GM12878 (cell line): ENCODE measurements at regions not wholly inside any gene's neighbourhood (a gene's known extent, or its start where the extent isn't known, plus 50 kb on each side); places are given as distances from the start of the nearest gene placed in this dataset.

Experiments
- ATAC-seq: fragments of 200-7000 bp; cut with Tn5 transposase; 3 replicates; pipeline ENCODE4 v1.9.1; 2020; ENCODE audit warnings: mild to moderate bottlenecking, moderate library complexity
- BruUV-seq: library from RNA; stranded (reverse); fragments of 400-500 nt; replicated peaks from 2 replicates; lab custom pipeline; 2021; lab: Mats Ljungman, UMichigan
- CTCF ChIA-PET: fragments of 300-600 bp; sonication (Branson Sonifier 250); formaldehyde crosslinking; extraction: SDS; loops from one replicate; lab custom pipeline; 2021; ENCODE audit warnings: inconsistent platforms; lab: Yijun Ruan, JAX
- POLR2A ChIA-PET: fragments of 350-600 bp; formaldehyde crosslinking; extraction: SDS; loops from one replicate; lab custom pipeline; 2021; ENCODE audit warnings: inconsistent platforms; lab: Charles Lee
- RAD21 ChIA-PET: fragments of 300-600 bp; sonication (Branson Sonifier 250); formaldehyde crosslinking; loops from one replicate; lab custom pipeline; 2023; ENCODE audit warnings: antibody characterized with exemption; ENCODE audit not compliant: unreplicated experiment; lab: Charles Lee
- SMC1A ChIA-PET: fragments of 300-600 bp; sonication (Branson Sonifier 250); formaldehyde crosslinking; loops from one replicate; lab custom pipeline; 2023; ENCODE audit not compliant: unreplicated experiment, uncharacterized antibody; lab: Charles Lee
- DNase-seq: peaks from one replicate; pipeline ENCODE4 v3.0.0-alpha.2; 2011; ENCODE audit warnings: low read depth, low spot score
- FAIRE-seq: peaks from 3 replicates; lab custom pipeline; 2011; peaks lifted over from hg19 to GRCh38; lab: Jason Lieb, UNC
- H2AFZ ChIP-seq: 2 replicates; pipeline ENCODE4 v1.6.0; 2011; ENCODE audit warnings: low read depth, low read length, control low read depth; ENCODE audit not compliant: control insufficient read depth
- H3K27ac ChIP-seq: 2 replicates; pipeline ENCODE4 v1.5.1; 2011; ENCODE audit warnings: control low read depth; ENCODE audit not compliant: control insufficient read depth, insufficient read depth
- H3K27me3 ChIP-seq, 2 experiments: replicated peaks in 1 of 2; 2 replicates each; pipeline versions ENCODE4 v1.6.0 to v1.6.1; 2011; ENCODE audit warnings: low read length in 1 of 2; ENCODE audit not compliant: control insufficient read depth in 2 of 2, insufficient read depth in 2 of 2
- H3K36me3 ChIP-seq, 2 experiments: 2 replicates each; pipeline ENCODE4 v1.5.1; 2011; ENCODE audit warnings: low read length in 1 of 2; ENCODE audit not compliant: control insufficient read depth in 2 of 2, insufficient read depth in 2 of 2
- H3K4me1 ChIP-seq: 2 replicates; pipeline ENCODE4 v1.6.1; 2011; ENCODE audit warnings: mild to moderate bottlenecking, low read length, moderate library complexity, mixed read lengths; ENCODE audit not compliant: control insufficient read depth, insufficient read depth
- H3K4me2 ChIP-seq: 2 replicates; pipeline ENCODE4 v1.6.0; 2011; ENCODE audit warnings: control low read depth; ENCODE audit not compliant: control insufficient read depth, insufficient read depth
- H3K4me3 ChIP-seq: fragments of 200-600 bp; sonication (generic); 2 replicates; pipeline ENCODE4 v1.5.1; 2016
- H3K79me2 ChIP-seq: 2 replicates; pipeline ENCODE4 v1.6.0; 2011; ENCODE audit warnings: low read length; ENCODE audit not compliant: control insufficient read depth, insufficient read depth
- H3K9ac ChIP-seq: 2 replicates; pipeline ENCODE4 v1.8.0; 2011; ENCODE audit warnings: low read length, control low read depth, mixed read lengths; ENCODE audit not compliant: control insufficient read depth, insufficient read depth
- H3K9me3 ChIP-seq: replicated peaks from 3 replicates; pipeline ENCODE4 v1.5.1; 2011; ENCODE audit warnings: mild to moderate bottlenecking, low read length; ENCODE audit not compliant: control insufficient read depth, insufficient read depth
- H4K20me1 ChIP-seq: 2 replicates; pipeline ENCODE4 v1.6.0; 2011; ENCODE audit not compliant: control insufficient read depth, insufficient read depth
- BHLHE40 ChIP-seq, 2 experiments: fragments of 450-650 bp in 1 of 2; IDR thresholded peaks; 2 replicates each; pipeline ENCODE4 v1.6.1; 2011 to 2017; ENCODE audit warnings: low read depth in 2 of 2, borderline replicate concordance in 1 of 2, improper control_type of control experiment in 1 of 2, low read length in 1 of 2, mild to moderate bottlenecking in 1 of 2
- CBX3 ChIP-seq: fragments of 200-600 bp; sonication (generic); IDR thresholded peaks from 2 replicates; pipeline ENCODE4 v1.6.1; 2016; ENCODE audit warnings: low read depth, borderline replicate concordance
- CBX5 ChIP-seq: sonication (generic); IDR thresholded peaks from 2 replicates; pipeline ENCODE4 v1.6.1; 2016; ENCODE audit warnings: low read depth, moderate library complexity, mild to moderate bottlenecking, inconsistent platforms
- EP300 ChIP-seq, 2 experiments: fragments of 150-350 bp in 1 of 2; IDR thresholded peaks; 2 replicates each; pipeline ENCODE4 v1.6.1; 2011 to 2012; ENCODE audit warnings: low read depth in 2 of 2, low read length in 2 of 2, borderline replicate concordance in 1 of 2, improper control_type of control experiment in 1 of 2, inconsistent platforms in 1 of 2; ENCODE audit not compliant: control insufficient read depth in 1 of 2
- ESRRA ChIP-seq: IDR thresholded peaks from 2 replicates; pipeline ENCODE4 v1.6.1; 2012; ENCODE audit warnings: mild to moderate bottlenecking, low read length, improper control_type of control experiment
- FOS ChIP-seq: IDR thresholded peaks from 3 replicates; pipeline ENCODE4 v1.6.1; 2011; ENCODE audit warnings: borderline replicate concordance; ENCODE audit not compliant: insufficient read length; ENCODE audit errors: extremely low read depth
- MYC ChIP-seq: IDR thresholded peaks from 2 replicates; pipeline ENCODE4 v1.6.1; 2011; ENCODE audit warnings: mild to moderate bottlenecking, low read length, moderate library complexity, inconsistent platforms; ENCODE audit not compliant: insufficient read depth, insufficient replicate concordance, insufficient read length, severe bottlenecking
- RB1 ChIP-seq: fragments of 450-650 bp; formaldehyde crosslinking; IDR thresholded peaks from 2 replicates; pipeline ENCODE4 v1.6.1; 2017; ENCODE audit warnings: mild to moderate bottlenecking, borderline replicate concordance
- RUNX3 ChIP-seq: IDR thresholded peaks from 2 replicates; pipeline ENCODE4 v1.6.1; 2012; ENCODE audit warnings: low read length, inconsistent platforms
- STAT3 ChIP-seq: IDR thresholded peaks from 2 replicates; pipeline ENCODE4 v1.6.1; 2011; ENCODE audit warnings: low read depth, low read length, improper control_type of control experiment
- SUPT20H ChIP-seq: IDR thresholded peaks from 2 replicates; pipeline ENCODE4 v1.6.1; 2011; ENCODE audit warnings: low read depth, mild to moderate bottlenecking, low read length, moderate library complexity, borderline replicate concordance; ENCODE audit not compliant: control insufficient read depth
- ZNF384 ChIP-seq: IDR thresholded peaks from 2 replicates; pipeline ENCODE4 v1.6.1; 2012; ENCODE audit warnings: low read depth, mild to moderate bottlenecking, low read length, improper control_type of control experiment, borderline replicate concordance
- WGBS: methylation state at CpG from one replicate; pipeline ENCODE4 v1.1.6; 2016; ENCODE audit warnings: low lambda C conversion rate; ENCODE audit not compliant: insufficient replicate concordance, insufficient coverage; ENCODE audit errors: missing lambda C conversion rate; 5-methylcytosine and 5-hydroxymethylcytosine counted together
- in situ Hi-C: fragments of 300-500 bp; cut with MboI; formaldehyde crosslinking; loops from 9 replicates; pipeline ENCODE4 v1.14.3; 2018; ENCODE audit warnings: mixed read lengths
- intact Hi-C: fragments of 100-400 bp; cut with micrococcal nuclease; formaldehyde crosslinking; loops from one replicate; pipeline ENCODE4 v1.14.2; 2022; ENCODE audit not compliant: unreplicated experiment
- TF ChIP-seq, protein P1 (sequence below): fragments of 450-650 bp; IDR thresholded peaks from 2 replicates; pipeline ENCODE4 v1.6.1; 2017; ENCODE audit warnings: mild to moderate bottlenecking, moderate library complexity

GRCh38 chr14:82488473-82488872 lies 954.8 kb upstream of the SEL1L start:
- in situ Hi-C loops (no loop called here), intact Hi-C loops (no loop called here)
- BruUV-seq, result no TSS peak
- Histone ChIP-seq H3K79me2 (no peaks in the 10 kb centered on the region), H3K4me3 (no peak overlapping the region), H3K9ac (no peak overlapping the region), H2AFZ (no peak overlapping the region), H3K27ac (no peak overlapping the region), H3K4me2 (no peak overlapping the region), H3K27me3 (no peaks in the 10 kb centered on the region), H3K9me3 (no peaks in the 10 kb centered on the region), H3K4me1 (no peaks in the 10 kb centered on the region), H3K36me3 (no peaks in the 10 kb centered on the region), H4K20me1 (no peaks in the 10 kb centered on the region)
- CTCF ChIA-PET, result no interaction called here
- WGBS, result 36% methylated on average over 2 of the region's 2 CpGs
- RAD21 ChIA-PET, result no interaction called here
- no peak for DNase-seq
- ATAC-seq, result no peak
- TF ChIP-seq MYC (no peak), FOS (no peak), BHLHE40 (IDR thresholded peaks at IDR 0.05; ENCODE audit: borderline replicate concordance in 1 of 2, low read depth in 2 of 2, low read length in 1 of 2) (no peak), CBX3 (no peak)
- SMC1A ChIA-PET, result interaction anchor here (1.1 kb wide), 1 partner anchor 10 kb away, joined by 3 read pairs; no protein-coding TSS in a partner anchor
- POLR2A ChIA-PET, result no interaction called here
- FAIRE-seq, result no peak

DNA sequence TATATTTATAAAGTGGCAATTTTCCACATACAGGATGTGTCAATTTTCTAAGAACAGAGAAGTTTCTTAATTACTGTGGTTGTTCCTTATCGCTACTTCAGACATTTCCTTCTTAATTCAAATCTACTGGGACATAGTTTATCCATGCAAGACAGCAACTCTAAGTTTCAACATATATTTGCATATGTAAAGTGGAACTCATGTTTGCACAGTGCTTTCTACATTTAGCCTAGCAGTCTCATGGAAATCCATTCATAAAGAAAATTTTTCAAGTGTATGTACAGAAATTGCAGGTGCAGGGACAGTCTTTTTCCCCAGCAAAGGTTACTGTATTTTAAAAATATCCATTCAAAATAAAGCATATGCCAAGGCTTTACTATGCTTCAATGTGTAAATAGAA lies 956.7 kb upstream of the SEL1L start:
- H3K4me1 ChIP-seq, result no peaks in the 10 kb centered on the region
- no peaks in the 10 kb centered on the region for H3K79me2 ChIP-seq
- no peaks in the 10 kb centered on the region for H3K27me3 ChIP-seq
- POLR2A ChIA-PET, result no interaction called here
- 41% methylated on average over 1 of the region's 1 CpG for WGBS
- H3K9me3 ChIP-seq, result no peaks in the 10 kb centered on the region
- no peaks in the 10 kb centered on the region for H4K20me1 ChIP-seq
- DNase-seq (no peak), FAIRE-seq (no peak), ATAC-seq (no peak)
- RAD21 ChIA-PET, result no interaction called here
- no peaks in the 10 kb centered on the region for H3K36me3 ChIP-seq
- no peak overlapping the region for H3K4me3 ChIP-seq
- intact Hi-C loops, result no loop called here
- CTCF ChIA-PET, result interaction anchor here (0.7 kb wide), 1 partner anchor 453 kb away, joined by 3 read pairs; no protein-coding TSS in a partner anchor
- no TSS peak for BruUV-seq
- in situ Hi-C loops, result no loop called here
- no peak overlapping the region for H2AFZ ChIP-seq
- H3K4me2 ChIP-seq, result no peak overlapping the region
- SMC1A ChIA-PET, result no interaction called here
- H3K27ac ChIP-seq, result no peak overlapping the region
- no peak overlapping the region for H3K9ac ChIP-seq
- no peak for TF ChIP-seq RUNX3
- no peak for TF ChIP-seq CBX5
- no peak for TF ChIP-seq SUPT20H
- TF ChIP-seq ZNF384, result no peak
- TF ChIP-seq EP300 (IDR thresholded peaks at IDR 0.05; ENCODE audit: borderline replicate concordance in 1 of 2, control insufficient read depth in 1 of 2, low read depth in 2 of 2, low read length in 2 of 2), result no peak
- TF ChIP-seq RB1, result no peak
- TF ChIP-seq, protein P1, sequence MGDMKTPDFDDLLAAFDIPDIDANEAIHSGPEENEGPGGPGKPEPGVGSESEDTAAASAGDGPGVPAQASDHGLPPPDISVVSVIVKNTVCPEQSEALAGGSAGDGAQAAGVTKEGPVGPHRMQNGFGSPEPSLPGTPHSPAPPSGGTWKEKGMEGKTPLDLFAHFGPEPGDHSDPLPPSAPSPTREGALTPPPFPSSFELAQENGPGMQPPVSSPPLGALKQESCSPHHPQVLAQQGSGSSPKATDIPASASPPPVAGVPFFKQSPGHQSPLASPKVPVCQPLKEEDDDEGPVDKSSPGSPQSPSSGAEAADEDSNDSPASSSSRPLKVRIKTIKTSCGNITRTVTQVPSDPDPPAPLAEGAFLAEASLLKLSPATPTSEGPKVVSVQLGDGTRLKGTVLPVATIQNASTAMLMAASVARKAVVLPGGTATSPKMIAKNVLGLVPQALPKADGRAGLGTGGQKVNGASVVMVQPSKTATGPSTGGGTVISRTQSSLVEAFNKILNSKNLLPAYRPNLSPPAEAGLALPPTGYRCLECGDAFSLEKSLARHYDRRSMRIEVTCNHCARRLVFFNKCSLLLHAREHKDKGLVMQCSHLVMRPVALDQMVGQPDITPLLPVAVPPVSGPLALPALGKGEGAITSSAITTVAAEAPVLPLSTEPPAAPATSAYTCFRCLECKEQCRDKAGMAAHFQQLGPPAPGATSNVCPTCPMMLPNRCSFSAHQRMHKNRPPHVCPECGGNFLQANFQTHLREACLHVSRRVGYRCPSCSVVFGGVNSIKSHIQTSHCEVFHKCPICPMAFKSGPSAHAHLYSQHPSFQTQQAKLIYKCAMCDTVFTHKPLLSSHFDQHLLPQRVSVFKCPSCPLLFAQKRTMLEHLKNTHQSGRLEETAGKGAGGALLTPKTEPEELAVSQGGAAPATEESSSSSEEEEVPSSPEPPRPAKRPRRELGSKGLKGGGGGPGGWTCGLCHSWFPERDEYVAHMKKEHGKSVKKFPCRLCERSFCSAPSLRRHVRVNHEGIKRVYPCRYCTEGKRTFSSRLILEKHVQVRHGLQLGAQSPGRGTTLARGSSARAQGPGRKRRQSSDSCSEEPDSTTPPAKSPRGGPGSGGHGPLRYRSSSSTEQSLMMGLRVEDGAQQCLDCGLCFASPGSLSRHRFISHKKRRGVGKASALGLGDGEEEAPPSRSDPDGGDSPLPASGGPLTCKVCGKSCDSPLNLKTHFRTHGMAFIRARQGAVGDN, result no peak
- no peak for TF ChIP-seq ESRRA
- TF ChIP-seq STAT3, result no peak
